Erythroblast (primary cell): ENCODE measurements at regions not wholly inside any gene's neighbourhood (a gene's known extent, or its start where the extent isn't known, plus 50 kb on each side); places are given as distances from the start of the nearest gene placed in this dataset.

Experiments used
- GATA1 ChIP-seq: IDR thresholded peaks from 2 replicates; pipeline ENCODE4 v1.6.1; 2011; ENCODE audit warnings: low read depth, mild to moderate bottlenecking, control low read depth, low read length, moderate library complexity
- POLR2A ChIP-seq: IDR thresholded peaks from 2 replicates; pipeline ENCODE4 v1.6.1; 2011; ENCODE audit warnings: mild to moderate bottlenecking, low read length

GRCh38 chr11:29916040-29916439, 100.8 kb downstream of the KCNA4 start:
- TF ChIP-seq POLR2A (no peak), GATA1 (no peak)
